ENCODE measurements at regions not wholly inside any gene's neighbourhood (a gene's known extent, or its start where the extent isn't known, plus 50 kb on each side); places are given as distances from the start of the nearest gene placed in this dataset.

DNA sequence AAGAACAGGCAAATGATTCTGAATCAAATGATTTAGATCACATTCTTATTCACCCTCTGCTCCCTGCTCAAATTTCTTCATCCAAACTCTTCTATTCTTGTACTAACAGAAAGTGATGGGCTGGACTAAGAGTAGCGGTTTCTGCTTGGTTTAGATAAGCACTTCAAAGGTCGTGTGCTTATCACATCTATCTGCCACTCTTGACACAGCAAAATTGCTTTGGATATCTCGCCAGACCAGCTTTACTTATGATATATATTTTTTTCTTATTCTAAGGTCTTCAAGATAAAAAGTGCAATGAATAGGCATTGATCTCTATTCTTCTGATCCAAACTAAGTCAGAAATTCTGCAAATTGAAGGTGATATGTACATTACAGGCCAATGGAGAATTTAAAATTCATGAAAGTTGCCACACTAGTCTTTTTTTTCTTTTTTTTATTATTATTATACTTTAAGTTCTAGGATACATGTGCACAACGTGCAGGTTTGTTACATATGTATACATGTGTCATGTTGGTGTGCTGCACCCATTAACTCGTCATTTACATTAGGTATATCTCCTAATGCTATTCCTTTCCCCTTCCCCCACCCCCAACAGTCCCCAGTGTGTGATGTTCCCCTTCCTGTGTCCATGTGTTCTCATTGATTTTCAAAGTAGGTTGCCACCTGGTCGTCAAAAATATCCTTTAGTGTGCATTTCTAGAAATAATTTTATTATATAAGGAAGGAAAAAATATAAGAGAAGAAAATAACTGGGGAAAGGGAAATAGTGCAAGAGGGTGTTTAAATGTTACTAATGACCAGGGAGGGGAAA lies 1941.0 kb upstream of the RAG2 start:
- no peak for TF ChIP-seq EZH2 (IDR thresholded peaks at IDR 0.05; ENCODE audit: insufficient read depth, low read length)
- TF ChIP-seq, protein P1, sequence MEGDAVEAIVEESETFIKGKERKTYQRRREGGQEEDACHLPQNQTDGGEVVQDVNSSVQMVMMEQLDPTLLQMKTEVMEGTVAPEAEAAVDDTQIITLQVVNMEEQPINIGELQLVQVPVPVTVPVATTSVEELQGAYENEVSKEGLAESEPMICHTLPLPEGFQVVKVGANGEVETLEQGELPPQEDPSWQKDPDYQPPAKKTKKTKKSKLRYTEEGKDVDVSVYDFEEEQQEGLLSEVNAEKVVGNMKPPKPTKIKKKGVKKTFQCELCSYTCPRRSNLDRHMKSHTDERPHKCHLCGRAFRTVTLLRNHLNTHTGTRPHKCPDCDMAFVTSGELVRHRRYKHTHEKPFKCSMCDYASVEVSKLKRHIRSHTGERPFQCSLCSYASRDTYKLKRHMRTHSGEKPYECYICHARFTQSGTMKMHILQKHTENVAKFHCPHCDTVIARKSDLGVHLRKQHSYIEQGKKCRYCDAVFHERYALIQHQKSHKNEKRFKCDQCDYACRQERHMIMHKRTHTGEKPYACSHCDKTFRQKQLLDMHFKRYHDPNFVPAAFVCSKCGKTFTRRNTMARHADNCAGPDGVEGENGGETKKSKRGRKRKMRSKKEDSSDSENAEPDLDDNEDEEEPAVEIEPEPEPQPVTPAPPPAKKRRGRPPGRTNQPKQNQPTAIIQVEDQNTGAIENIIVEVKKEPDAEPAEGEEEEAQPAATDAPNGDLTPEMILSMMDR (IDR thresholded peaks at IDR 0.05; ENCODE audit: insufficient read depth, low read depth, low read length), result no peak
